HG03354 (cell line): ENCODE measurements at regions not wholly inside any gene's neighbourhood (a gene's known extent, or its start where the extent isn't known, plus 50 kb on each side); places are given as distances from the start of the nearest gene placed in this dataset.

Experiments used
- ATAC-seq: cut with Tn5 transposase; IDR thresholded peaks from one replicate; pipeline ENCODE4 v1.9.1; 2021; ENCODE audit warnings: mild to moderate bottlenecking; ENCODE audit not compliant: unreplicated experiment, poor library complexity, severe bottlenecking

DNA sequence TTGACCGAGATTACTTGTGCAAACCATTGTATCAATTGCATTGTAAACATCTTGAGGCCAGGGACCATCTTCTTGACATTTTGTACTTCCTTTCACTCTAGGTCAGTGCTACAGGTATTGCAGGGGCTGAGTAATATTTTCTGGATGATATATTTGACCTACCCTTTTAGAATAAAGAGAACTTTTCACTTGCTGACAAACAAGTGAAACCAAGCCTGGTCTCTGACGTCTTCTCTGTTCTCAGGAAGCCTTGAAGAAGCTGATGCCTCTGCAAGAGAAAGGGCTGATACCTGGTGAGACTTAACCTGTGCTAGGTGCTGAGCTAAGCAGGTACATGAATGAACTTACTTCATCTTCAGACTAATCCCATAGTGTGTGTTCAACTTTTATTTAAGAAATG is 60.5 kb upstream of the GGTLC1 start:
- ATAC-seq: no peak

- ATAC-seq: no peak
These were observed 59.5 kb upstream of the GGTLC1 start for GRCh38 chr20:24048024-24048611.

- ATAC-seq: no peak
These were observed 58.3 kb upstream of the GGTLC1 start for GRCh38 chr20:24046888-24047287.

- no peak for ATAC-seq
These were observed 57.2 kb upstream of the GGTLC1 start for GRCh38 chr20:24045621-24046318.

GRCh38 chr20:24043294-24043693 is 54.7 kb upstream of the GGTLC1 start:
- ATAC-seq: no peak

- ATAC-seq: no peak
These were observed 54.1 kb upstream of the GGTLC1 start for GRCh38 chr20:24042646-24043045.

DNA sequence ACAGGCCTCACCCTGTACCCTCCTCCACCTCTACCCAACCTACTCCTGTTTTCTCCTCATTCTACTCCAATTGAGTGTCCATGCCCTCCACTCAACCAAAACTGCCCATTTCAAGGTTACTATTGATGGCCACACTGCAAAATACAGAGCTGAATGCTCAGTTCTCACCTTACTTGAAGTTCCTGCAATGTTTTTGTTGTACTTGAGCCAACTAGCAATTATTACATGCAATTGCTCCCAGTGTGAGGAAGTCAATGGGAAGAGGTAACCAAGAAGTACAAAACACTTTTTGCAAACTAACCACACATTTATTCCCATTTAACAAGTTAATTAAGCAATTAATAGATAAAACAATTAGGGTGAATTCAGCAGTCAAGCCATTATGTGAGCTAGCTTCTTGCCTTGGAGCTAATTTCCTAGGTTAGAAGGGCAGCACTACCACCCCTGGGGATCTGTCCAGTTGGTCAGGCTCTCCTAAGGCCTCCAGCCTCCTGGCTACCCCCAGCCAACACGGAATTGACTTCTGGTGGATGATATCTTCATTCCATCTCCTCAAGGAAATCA is 52.4 kb upstream of the GGTLC1 start:
- ATAC-seq: no peak

DNA sequence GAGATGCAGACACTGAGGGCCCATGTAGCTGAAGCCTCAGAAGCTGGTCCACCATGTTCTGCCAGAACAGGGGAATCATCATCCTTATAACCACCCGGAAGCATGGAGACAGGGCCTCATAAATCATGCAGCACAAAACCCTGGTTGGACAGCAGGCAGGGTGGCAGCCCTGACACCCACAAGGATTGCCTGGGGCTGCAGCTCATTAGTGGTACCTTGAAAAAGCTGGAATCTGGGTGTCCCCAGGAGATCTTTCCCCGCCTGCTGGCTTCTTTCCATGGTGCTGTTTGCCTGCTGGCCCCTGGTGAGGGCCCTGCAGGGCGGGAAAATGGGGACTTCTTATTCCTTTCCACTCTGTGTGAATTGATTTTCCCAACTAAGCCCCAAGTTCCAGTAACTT is 50.6 kb upstream of the GGTLC1 start:
- no peak for ATAC-seq
